Activated effector memory CD4-positive, alpha-beta T cell treated with anti-CD3 and anti-CD28 coated beads, Interleukin-2, amount 50 U/mL, for 16 hours (primary cell): ENCODE measurements at regions not wholly inside any gene's neighbourhood (a gene's known extent, or its start where the extent isn't known, plus 50 kb on each side); places are given as distances from the start of the nearest gene placed in this dataset.

Experiments
- DNase-seq: peaks from one replicate; pipeline ENCODE4 v3.0.0-alpha.2; 2020

DNA sequence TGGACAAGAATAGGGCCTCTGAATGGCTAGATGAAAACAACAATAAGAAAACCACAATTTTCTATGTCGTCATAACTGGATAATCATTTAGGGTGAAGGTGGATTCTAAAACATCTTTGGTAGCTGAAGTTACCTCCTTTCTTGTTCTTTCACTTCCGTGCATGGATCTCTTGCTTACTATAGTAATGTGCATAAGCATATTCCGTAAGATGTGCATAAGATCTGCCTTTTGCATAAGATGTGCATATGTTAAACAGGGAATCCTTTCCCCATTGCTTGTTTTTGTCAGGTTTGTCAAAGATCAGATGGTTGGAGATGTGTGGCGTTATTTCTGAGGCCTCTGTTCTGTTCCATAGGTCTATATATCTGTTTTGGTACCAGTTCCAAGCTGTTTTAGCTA, 353.6 kb downstream of the MTX2 start:
- DNase-seq: no peak

DNA sequence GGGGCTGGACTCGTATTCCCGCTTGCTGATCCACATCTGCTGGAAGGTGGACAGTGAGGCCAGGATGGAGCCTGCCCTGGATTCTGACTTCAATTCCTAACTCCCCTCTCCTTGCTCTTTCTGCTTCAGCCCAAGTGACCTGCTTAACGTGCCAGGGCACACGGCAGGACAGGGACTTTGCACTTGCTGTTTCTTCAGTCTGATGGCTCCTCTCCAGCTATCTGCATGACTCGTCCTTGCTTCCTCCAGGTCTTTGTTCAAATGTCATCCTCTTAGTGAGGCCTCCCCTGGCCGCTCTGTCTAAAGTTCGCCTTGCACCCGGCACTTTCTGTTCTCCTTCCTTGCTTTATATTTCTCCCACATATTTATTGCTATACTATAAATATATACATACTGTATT, 357.6 kb downstream of the MTX2 start:
- DNase-seq: no peak

DNA sequence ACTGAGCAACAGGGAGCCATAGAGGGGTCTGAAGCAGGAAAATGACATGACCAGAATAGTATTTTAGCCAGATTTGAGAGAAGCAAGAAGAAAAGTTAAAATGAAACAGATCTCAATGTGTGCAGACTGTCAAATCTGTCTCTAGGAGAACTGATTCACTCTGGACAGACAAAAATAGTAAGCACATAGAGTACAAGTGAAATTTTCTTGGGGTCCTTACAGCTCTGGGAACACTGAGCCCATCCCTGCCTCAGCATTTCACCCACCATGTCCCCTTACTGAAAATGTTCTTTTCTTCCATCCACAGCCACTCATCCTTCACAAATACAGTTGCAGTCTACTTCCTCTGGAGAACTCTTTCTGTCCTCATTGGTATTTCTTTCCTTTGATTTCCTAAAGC, 359.2 kb downstream of the MTX2 start:
- no peak for DNase-seq

DNA sequence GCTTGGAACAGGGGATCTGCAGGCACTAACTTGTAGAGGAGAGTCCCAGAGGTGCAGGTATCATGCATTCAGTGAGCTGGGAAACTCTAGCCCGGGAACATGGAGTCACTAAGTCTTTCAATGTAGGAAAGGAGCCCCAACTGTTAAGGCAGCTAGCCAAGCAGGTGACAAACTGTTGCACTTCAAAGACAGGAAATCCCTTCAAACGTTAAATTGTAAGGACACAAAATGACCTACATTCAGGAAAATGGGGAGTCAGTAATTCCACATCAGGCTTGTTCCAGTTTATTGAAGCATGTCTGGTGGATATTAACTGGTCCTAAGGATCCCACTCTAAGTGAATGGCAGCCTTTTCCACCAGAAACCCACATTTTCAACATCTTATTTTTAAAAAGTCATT, 364.5 kb downstream of the MTX2 start:
- no peak for DNase-seq

DNA sequence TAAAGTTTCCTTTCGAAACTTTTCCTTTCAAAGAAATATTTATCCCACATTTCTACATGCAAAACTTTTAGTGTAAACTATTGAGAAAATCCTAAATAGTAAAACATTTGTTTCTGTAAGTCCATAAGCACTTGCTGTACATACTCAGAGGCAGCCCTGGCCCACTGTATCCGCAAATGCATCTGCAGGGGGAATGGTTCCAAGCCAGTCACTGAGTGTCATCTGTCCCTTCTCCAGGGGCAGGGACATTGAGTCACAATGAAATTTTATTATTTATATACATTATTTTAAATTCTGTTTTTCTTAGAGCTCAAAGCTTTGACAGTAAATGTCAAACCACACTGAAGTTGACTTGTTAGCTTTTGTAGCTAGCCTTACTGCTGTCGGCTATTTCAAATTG, 367.2 kb downstream of the MTX2 start:
- no peak for DNase-seq

DNA sequence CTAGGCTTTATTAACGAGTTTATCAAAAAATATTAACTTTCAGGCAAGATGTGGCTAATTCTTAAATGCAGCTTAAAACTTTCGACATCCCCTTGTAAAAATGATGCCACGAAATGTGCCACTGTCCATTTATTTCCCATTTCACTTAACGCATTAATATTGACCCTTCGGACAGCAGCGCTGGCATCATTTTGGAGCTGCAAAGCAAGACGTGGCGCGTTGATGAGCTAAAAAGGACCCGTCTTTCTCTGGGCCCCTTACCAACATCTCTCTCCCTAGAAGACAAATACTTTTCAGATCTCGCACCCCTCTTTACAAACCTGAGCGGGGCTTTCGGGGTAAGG, 367.9 kb downstream of the MTX2 start:
- no peak for DNase-seq

DNA sequence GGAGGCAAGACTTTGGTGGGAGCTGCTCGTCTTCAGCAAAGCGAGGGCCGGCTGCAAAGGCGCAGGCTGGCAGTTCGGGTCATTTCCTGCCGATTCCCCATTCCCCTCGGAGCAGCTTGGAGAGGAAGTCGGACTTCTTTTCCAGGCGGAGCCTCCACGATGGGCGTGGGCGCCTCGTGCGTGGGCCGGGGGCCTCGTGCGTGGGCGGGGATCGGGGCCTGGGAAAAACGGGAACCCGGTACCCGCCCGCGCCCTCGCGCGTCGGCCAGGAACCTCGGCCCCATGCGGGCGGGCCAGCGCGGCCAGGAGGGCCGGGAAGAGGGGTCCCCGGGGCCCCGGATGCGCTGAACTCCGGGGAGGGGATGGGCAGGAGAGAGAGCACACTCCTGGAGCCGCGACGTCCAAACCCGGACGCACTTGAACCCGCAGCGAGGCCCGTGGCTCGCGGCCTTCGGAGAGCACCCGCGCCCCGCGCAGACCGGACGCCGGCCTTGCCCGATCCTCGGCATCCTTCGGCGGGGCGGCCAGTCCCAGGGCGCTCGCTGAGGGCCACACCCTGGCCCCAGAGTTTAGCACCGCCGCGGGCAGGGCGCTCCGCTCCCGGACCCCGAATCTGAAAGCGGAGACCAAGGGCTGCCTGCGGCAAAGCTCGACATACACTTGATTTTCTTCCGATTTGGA, 368.4 kb downstream of the MTX2 start:
- DNase-seq: no peak

DNA sequence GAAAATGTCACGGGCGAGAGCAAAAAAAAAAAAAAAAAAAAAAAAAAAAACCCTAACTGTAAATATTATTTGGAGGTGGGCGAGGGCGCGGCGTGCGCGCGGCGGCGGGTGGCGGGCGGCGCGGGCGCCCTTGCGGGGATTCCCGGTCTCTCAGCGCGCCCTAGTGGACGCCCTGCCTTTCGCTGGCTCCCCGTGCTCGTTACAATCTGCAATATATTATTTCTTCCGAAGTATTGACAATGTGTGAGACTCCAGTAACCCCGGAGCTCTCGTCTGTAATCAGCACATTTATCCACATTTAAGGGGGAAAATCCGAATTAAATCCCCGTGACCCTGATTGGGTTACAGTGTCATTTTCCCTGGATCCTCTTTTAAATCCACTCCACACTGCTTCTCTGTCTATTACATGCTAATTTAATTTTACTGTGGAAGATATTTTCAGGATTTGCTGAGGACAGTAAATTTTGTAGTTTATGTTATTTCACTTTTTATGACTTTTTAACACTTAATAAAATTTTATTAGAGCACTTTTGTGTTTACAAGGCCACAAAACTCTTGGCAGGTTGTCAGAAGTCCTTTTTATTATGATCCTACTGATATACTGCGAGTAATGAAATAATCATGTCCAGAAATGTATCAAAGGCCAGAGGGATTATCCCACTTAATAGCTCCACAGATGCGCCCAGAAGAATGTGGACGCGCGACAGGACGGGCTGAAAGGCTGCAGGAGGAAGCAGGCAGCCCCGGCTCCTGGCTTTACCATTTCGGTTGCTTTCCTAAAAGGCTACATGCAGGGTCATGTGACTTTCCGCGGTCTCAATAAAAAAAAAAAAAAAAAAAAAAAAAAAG, 369.1 kb downstream of the MTX2 start:
- DNase-seq: peak; percentile 78

DNA sequence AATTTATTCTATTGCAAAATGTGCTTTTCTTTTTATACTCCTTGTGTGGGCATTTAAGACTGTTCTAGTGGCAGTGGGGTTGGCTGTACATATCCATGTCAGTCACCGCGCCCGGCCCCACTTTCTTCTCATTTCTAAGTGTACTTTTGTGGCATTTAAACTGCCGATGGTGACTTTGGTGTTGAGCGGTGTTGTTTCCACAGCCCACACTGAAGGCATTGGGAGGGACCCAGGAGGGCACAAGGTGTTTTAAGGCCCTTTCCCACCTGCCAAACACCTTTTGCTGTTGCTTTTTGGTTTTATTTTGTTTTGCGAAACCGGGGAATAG, 369.7 kb downstream of the MTX2 start:
- DNase-seq: no peak

DNA sequence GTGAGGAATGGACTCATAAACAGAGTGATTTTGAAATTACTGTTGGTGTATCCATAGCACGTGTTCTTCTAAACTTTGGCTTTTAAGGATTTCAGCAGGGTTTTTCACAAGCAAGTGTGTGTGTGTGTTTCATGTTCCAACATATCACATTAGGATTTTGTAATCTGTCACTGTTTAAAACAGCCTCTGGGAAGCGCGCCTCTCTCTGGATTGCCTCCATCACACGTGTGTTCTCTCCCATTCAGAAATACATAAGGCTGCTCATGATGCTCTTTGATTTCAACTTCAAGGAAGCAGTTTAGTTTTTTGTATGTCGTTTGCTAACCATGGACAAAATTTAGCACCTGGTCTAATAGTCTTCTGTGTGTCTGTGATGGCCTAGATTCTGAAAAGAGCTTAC, 370.4 kb downstream of the MTX2 start:
- DNase-seq: no peak

DNA sequence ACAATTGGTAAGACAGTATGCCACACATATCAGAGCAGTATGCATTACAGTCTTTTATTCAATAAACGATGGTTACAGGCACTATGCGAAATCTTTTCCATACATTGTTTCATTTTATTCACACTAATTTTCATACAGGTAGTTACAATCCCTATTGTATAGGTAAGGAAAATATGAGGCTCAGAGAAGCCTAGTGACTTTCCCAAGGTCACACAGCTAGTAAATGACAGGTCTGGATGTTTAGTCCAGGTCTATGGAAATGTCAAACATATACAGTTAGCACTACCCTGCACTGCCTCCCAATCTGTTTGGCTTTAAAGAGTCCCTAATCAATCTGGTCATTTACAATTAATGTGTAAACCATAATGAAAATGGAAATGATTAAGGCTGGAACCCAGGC, 372.2 kb downstream of the MTX2 start:
- DNase-seq: no peak

DNA sequence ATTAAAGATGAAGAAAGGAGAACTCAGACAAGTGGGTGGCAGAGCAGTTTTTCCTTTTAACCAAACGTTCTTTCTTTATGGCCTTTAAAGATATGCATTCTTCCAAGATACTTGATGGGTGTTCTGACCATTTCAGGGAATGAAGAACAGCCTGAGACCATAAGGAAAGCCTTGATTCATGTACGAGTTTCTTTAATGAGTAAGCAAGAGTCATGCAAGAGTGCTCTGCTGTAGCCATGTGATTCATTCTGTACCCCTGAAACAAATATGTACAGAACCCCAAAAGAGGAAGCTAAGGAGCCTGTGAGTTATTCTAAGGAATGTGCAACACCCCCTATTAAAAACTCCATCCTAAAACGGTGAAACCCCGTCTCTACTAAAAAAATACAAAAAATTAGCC, 372.8 kb downstream of the MTX2 start:
- no peak for DNase-seq

DNA sequence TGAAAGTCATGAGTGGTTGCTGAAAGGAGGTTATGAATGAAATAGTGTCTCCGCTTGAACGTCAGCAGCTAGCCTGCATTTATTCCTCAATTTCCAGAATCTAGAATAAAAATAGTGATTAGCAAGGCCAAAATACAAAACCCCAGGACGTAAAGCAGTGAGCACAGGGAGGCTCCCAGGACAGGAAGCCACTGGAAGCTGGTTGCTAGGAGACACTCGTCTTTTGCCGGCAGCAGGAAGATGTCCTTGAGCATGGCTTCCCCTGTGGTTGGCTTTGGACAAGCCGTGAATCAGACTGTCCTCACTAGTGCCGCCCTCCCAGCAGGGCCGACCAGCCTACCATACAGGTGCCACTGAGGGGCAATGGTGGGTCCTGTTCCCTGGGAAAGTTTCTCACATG, 374.4 kb downstream of the MTX2 start:
- no peak for DNase-seq

DNA sequence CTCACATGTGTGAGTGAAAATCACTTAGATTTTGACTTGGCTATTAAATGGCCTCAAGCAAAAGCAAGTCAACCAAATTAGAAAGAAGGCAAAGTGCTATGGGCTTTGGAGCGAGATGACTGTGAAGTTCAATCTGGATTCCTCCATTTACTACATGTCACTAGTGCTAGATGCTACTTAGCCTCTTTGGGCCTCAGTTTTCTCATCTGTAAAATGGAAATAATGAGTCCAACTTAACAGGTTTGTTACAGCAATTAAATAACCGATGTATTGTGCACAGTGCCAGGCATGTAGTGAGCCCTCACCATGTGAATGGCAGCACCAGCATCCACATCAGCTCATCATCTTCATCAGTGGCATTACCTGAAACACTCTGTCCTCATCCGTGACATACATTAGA, 376.3 kb downstream of the MTX2 start:
- no peak for DNase-seq

DNA sequence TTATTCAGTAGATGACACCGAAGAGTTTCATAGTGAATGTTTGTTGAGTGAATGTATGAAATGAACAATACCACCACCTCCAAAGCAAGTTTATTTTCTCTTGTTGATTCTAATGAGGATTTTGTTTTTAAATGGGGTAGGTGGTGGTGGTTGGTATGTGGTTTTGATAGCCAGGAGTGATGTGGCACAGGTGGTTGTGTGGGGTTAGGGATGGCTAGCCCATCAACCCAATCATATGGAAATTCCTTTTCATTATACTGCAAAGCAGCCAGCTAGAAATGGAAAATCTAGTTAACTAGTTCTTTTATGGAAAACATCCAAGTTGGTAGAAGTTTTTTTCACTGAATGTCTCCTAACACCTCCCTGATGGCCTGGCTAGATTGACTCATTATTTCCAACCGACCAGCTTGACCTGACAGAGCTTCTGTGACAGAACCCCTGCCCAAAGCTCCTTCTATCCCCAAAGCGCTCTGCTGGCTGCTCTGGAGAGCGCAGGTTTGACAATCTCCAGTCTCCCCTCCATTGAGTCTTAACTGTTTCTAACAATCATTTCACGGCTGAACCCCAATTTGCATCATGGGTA, 376.9 kb downstream of the MTX2 start:
- DNase-seq: no peak

DNA sequence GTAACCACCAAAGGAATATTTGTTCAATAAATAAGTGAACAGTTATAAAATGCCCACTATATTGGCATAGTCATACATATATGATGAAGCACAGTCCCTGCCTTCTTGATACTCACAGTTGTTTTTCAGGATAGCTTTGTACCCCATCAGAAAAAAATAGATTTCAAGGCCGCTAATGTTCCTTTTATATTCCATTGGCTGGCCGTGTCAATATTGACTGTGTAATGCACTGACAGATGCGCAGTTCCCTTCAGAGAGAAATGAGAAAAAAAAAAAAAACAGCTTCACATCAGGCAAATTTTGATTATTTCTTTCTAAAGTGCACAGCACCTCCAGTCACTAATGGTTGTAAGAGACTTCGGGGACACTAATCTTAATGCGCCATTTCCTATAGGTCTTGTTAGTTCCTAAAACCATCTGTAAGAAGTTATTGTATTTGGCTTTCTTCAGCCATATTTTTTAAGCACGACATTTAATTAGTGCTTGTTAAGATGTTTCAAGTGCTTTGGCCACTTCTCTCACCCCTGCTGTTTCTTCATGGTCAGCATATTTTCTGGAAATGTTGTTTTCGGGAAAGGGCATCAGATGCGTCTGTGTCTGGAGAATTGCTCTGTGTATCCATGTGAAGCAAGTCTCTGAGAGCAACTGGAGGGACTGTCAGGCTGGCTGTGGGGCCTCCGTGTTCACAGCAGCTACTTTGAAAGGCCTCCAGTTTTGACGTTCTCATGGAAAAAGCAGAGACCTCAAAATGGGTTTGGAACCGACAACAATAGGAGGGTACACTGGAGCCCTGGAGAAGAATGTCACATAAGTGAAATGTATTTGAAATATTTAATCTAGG, 378.3 kb downstream of the MTX2 start:
- no peak for DNase-seq

DNA sequence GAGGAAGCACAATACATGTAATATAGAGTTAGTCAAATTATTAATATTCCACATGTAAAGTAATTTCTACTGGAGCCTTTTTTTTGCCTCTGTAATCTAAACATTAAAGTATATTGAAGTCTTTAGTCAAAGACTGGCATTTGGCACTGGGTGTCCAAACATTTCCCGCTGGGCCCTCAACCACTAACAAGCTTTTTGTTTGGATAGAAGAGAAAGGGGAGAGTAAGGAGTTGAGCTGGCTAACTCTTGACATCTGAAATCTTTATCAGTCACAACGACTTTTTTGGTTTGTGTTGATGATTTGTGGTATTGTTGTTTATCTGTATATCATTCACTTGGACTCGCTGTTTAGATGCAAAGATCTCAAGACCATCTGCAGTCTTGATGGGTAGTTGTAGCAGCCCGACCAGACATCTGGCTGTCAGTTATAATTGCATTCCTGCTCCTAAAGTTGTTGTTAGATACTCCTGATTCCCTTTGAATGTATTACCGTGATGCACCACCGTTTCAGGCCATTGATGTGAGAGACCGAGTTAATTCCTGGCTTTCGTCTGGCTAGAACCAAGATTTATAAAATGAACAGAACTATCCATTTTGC, 379.6 kb downstream of the MTX2 start:
- no peak for DNase-seq

DNA sequence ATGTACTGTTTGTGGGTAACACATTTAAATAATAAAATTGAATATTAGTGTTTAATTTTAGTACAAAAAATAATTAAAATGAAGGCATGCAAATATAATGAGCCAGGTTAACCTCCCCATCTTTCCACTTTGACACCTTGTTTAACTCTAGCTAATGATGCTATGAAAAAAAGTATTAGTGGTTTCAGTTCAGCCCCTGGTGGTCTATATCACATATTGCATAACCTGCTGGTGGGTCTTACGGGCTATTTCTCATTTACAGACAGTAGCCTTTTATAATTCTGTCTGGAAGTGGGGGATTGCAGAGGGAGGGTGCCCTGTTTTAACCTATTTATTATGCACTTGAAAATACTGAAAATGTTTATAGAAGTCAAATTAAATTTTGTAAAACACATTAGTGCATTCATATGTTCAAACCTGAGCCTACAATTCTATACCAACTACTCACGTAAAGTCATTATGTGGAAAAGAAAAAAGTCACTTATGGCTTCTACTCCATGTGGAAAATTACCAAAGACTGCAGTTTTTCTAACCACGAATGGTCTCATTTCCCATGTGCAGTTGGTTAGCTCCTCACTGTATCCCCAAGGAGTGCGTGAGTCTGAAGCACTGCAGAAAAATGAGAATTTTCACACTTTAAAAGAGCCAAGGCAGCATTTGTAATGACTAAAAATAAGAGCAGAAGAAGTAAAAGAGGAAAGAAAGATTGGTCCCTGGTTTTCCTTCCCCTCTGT, 381.0 kb downstream of the MTX2 start:
- DNase-seq: no peak

DNA sequence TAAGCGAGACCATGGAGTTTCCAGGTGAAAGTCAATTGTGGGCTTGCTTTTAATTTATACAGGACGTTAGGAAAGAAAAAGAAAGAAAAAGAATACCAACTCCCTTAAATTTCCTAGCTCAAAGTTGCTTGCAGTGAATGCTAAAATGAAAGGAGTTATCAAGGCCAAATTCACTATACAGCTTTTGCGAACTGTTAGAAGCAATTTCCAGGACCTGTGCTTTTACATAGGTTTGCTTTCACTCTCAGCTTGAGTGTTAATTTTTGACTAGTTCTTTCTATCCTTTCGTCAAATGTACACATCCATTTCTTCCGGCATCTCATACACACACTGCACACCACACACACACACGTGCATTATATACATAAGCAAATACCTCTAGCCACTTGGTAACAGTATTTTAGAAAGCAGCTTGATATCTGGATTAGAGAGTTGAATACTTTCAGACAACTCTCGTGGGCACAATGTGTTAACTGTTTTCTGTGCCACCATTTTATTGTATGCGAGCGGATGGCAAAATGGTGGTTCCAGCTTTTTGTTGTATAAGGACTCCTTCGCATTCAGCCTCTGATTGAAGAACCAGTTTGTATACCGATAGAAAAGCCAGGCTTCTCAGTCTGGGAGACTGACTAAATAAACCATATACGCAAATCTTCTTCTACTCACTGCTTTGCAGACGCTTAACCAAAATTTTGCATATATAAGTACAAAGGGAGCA, 381.8 kb downstream of the MTX2 start:
- no peak for DNase-seq

DNA sequence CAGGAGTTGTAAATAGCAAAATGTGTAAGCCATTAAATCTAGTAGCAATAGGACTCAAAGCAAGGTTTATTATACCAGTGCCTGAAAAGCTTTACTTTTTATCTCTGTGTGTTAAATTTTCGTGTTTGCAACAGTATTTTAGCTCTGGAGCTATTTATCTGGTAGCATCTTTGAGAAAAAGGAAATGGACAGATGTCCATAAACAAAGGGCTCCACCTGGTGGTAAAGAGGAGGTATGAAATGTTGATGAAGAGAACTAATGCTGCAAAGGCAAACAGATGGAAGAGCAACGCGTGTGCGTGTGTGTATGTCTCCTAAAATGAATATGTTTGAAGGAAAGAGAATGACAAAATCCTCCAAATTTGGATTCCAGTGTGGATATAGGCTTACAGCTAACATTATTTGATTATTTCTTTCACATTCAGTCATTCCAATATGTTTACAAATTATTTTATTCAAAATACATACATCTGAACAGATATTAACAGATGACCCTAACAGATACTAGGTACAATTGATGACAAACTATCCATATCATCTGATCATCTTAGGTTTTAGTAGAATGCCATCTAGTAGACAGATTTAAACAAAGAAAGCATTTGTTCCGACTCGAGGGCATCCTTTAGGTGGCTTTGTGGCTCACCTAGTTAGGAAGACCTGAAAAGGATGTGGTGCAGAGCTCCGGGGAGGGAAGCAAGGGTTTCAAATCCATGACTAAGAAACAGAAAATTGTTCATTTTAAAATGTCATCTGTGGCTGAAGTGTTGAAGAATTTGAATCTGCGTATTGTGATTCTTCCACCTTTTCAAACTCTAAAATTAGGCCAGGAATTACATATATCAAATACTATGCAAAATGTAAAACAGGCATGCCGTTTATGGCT, 383.3 kb downstream of the MTX2 start:
- no peak for DNase-seq
